Hematopoietic multipotent progenitor cell treated with erythropoietin and hydrocortisone succinate and interleukin-3 and kit ligand, for 15 days (in vitro differentiated cells): ENCODE measurements at regions not wholly inside any gene's neighbourhood (a gene's known extent, or its start where the extent isn't known, plus 50 kb on each side); places are given as distances from the start of the nearest gene placed in this dataset.
"Not testable (repeated sequence)": the region's sequence is repeated elsewhere in the genome, so short reads cannot be mapped to it uniquely, and the experiment has no call there.

Source experiments
- DNase-seq: peaks from one replicate; pipeline ENCODE4 v3.0.0-alpha.2; 2015; ENCODE audit warnings: low spot score

DNA sequence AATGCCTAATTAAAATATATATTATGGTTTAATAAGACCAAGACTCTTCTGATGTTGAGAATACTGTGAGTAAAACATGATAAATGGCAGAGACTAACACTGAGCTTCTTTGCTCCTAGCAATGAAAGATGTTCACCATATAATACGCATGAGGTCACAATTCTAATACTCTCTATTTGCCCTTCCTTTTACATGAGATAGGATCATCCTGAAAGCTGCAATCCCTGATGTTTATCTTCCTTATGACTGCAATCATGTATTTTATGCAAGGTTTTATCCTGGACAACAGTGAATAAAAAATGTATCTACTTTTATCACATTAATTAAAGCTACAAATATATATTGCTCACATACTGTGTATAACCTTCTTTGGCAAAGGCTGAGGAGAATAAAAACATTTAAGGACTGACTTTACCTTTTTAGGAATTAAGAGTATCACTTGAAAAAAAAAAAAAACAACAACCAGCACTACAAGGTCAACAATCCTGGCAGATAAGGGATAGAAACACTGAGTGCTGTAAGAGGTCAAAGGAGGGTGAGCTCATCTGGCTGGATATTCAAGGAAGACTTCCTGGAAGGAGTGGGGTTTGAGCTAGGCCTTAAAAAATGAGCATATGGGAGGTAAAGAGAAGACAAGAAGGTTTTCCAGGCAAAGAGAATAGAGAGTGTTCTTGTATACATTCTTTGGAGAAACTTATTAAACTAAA is 99.9 kb downstream of the AREG start:
- DNase-seq = no peak

DNA sequence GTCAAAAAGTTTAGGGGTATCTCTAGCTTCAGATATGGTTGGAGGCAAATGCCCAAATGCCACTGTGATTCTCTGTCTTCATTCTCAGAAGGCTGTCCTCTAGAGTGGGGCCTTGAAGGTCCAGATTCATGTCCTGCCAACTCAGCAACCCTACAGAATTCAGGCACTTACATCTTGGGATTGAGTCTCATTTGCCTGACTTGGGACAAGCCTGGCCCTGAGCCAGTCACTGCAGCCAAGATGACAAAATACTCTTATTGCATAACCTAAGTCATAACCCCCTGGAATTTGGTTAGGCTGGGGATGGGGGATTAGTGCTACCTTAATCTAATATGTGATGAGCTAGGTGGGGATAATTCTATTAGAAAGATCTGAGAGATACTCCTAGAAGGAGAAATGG is 100.5 kb downstream of the AREG start:
- no peak for DNase-seq

- no peak for DNase-seq
Observed at GRCh38 chr4:74546057-74546456, 101.1 kb downstream of the AREG start.

DNA sequence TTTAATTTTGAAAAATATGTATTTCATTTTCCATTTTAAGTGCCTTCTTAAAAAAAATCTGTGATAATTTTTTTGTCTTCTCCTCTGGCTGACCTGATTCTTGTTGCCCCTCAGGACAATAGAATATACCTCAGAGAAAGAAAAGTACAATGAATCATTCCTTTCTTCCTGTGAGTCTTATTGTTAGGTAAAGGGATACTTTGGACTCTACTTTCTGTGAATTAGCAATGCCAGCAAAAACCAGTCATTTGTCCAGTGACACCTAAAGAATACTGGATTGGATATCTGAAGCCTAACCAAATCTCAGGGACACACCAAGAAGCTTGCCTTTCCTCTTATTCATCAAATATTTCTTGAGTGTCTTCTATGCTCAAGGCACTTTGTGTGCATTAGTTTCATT is 102.1 kb downstream of the AREG start:
- DNase-seq = no peak

GRCh38 chr4:74548561-74548960 is 103.6 kb downstream of the AREG start:
- DNase-seq = no peak

DNA sequence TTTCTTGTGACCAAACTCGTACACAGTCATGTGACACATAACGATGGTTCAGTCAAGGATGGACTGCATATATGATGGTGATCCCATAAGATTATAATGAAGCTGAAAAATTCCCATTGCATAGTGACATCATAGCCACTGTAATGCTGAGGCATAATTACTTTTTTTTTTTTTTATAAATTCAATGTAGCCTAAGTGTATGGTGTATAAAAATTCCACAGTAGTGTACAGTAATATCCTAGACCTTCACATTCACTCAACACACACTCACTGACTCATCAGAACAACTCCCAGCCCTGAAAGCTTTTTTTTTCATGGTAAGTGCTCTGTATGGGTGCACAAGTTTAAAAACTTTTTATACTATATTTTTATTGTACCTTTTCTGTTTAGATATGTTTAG is 105.0 kb downstream of the AREG start:
- no peak for DNase-seq

- DNase-seq = no peak
Observed at GRCh38 chr4:74555231-74555630, 110.3 kb downstream of the AREG start.

DNA sequence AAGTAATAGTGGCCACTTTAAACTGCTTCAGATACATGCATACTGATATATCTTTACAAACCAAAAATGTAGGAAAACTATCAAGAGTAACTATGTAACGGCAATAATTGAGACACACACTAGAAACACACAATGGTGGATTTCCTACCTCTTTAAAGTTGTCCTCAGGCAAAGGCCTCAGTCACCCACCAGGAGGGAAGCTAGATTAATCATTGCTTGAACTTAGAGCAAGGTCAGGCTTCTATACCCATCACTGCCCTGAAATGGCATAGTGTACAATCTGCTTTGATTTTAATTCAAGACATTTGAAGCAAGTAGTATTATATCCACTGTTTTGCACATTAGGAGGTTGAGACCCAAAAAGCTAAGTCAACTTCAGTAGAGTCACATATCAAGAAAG is 110.9 kb downstream of the AREG start:
- DNase-seq = no peak

DNA sequence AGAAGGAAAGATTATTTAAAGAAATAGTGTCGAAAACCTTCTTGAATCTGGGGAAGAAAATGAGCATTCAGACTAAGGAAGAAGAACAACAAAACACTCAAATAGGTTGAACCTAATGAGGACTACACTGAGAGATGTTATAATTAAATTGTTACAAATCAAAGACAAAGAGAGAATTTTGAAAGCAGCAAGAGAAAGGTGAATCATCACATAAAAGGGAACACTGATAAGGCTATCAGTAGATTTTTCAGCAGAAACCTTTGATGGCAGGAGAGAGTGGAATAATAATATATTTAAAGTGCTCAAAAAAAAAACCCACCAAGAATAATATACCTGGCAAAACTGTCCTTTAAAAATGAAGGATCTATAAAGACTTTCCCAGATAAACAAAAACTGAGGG is 114.9 kb downstream of the AREG start:
- no peak for DNase-seq

- no peak for DNase-seq
Observed at GRCh38 chr4:74567981-74568380, 123.0 kb downstream of the AREG start.

DNA sequence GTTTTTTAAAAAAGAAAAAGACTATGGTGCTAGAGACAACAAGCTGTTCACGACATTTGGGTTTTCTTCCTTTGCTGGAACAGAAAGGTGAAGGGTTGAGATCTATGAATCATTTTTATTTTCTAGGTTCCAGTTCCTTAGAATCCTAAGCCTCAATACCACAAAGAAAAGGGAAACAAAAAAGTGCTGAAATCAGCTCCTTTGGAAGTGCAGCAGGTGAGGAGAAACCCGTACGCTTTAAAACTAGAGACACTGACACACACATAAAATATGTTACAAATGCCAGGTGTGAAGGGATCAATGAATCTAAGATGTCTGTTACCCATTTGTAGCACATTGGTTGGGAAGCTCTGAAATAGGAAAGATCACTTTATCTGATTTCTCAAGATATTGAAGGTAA is 125.2 kb downstream of the AREG start:
- no peak for DNase-seq

GRCh38 chr4:74578329-74578728 is 133.4 kb downstream of the AREG start:
- DNase-seq = no peak

- DNase-seq = not testable (repeated sequence)
Observed at GRCh38 chr4:74578865-74579264, 133.9 kb downstream of the AREG start.

GRCh38 chr4:74583089-74583700 is 138.3 kb downstream of the AREG start:
- no peak for DNase-seq

DNA sequence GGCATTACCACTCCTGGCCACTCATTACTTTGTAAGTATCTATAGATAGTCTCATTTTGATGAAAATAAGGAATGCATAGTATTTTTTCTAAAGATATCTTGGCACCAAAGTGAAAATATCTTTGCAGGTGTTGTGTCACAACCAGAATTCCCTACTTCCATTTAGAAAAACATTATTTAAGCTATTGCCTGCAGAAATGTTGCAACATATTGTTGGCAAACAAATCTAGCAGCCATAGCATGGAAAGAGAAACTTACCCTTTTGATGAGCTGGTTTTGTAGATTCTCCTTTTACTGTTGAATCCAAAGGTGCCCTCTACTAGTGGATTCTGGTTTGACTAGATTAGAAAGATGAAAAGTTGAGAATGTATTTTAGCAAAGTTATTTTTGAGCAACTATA is 138.8 kb downstream of the AREG start:
- DNase-seq = no peak

GRCh38 chr4:74588350-74588749 is 143.4 kb downstream of the AREG start:
- no peak for DNase-seq

DNA sequence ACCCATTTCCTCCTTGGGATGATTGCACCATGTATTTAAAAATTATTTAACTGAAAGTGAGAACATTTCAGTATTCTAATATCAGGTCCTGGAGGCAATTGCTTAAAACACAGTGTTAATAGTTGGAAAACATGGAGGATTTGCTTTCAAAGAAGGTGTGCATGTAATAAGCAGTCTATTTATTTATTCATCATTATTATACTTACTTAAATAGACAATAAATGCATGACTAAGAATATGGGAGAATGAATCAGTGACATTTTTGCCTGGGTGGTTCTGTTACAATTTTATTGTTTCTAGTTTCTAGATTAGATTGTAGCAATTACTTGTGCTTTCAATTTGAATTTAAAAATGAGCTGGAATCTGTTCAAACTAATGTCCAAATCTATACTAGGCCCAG is 145.5 kb downstream of the AREG start:
- no peak for DNase-seq

GRCh38 chr4:74598611-74599325 is 153.8 kb downstream of the AREG start:
- DNase-seq = no peak

DNA sequence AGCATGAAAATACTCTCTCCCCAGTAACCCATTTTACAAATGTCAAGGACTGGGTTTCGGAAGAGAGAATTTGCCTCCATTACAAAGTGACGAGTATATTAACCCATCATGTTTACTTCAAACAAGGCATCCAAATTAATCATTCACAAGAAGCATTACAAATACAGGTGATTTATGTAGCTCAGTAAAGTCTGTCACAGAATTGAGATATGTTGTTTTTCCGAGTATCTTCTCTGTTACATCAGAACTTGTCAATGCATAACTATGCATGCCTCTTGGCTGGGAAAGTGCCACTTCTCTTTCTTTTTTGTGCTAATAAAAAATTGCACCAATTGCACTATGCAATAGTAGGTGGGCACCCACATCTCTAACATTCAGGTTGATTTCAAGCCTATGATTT is 158.2 kb downstream of the AREG start:
- no peak for DNase-seq

GRCh38 chr4:74608151-74608949 is 163.4 kb downstream of the AREG start:
- no peak for DNase-seq

DNA sequence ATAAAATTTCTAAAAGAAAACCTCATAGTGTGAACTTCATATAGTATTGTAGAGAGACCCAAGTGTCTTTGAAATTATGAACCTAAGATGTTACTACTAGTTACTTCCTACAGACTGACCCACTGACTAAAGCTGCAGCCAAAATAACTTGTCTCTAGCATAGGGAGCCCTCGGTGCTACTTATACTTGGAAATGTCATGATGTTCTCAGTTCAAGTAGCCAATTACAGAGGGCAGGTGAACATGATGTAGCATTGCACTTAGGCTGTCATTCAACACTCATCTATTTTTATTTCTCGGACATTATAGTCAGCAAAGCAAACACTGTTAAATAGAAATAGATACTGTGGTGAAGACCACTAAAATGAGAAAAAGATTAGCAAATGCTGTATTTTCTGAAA is 165.6 kb downstream of the AREG start:
- no peak for DNase-seq

GRCh38 chr4:74612837-74613236 is 167.9 kb downstream of the AREG start:
- no peak for DNase-seq

GRCh38 chr4:74613266-74613665 is 168.3 kb downstream of the AREG start:
- no peak for DNase-seq
